Embryonic facial prominence (tissue), 1 donor: ENCODE measurements at regions not wholly inside any gene's neighbourhood (a gene's known extent, or its start where the extent isn't known, plus 50 kb on each side); places are given as distances from the start of the nearest gene placed in this dataset.

Experiments
- DNase-seq: peaks from one replicate; pipeline ENCODE4 v3.0.0-alpha.2; 2016; ENCODE audit errors: extremely low spot score

DNA sequence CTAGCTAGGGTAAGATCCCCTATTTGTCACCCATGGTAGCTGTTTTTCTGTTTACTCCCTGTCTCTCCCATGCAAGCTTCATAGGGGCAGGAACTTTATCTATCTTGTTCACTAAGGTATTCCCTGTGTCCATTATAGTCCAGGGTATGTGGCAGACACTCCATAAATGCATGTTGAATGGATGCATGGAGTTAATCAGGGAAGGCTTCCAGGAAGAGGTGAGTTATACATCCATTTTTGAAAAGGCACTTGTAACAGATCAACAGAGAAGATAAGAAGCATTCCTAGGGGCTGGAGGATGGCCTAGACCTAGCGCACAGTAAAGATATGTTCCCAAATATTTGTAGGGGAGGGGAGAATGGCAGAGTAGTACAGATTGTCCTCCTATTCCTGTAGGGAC is 130.3 kb downstream of the BUD13 start:
- no peak for DNase-seq

DNA sequence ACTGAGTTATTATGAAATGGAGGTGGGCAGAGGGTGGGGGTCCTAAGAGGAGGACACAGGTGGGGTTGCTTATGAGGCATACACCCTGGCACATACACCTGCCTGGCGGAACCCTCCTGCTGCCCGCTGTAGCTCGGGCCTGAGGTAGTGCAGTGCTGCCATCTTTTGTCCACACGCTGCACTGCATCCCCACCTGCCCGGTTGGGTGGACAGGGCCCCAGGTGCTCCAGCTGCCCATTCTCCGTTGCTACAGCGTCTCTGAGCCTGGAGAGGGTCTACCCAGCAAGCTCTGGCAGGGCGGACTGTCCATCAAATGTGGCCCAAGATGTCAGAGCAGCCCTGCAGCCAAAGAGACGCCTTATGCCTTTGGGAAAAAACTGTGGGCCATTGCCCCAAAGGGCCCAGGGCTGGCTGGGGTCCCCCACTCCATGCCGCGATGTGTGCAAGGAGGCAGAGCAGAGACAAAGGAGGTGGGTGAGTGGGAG is 131.2 kb downstream of the BUD13 start:
- DNase-seq, result no peak

DNA sequence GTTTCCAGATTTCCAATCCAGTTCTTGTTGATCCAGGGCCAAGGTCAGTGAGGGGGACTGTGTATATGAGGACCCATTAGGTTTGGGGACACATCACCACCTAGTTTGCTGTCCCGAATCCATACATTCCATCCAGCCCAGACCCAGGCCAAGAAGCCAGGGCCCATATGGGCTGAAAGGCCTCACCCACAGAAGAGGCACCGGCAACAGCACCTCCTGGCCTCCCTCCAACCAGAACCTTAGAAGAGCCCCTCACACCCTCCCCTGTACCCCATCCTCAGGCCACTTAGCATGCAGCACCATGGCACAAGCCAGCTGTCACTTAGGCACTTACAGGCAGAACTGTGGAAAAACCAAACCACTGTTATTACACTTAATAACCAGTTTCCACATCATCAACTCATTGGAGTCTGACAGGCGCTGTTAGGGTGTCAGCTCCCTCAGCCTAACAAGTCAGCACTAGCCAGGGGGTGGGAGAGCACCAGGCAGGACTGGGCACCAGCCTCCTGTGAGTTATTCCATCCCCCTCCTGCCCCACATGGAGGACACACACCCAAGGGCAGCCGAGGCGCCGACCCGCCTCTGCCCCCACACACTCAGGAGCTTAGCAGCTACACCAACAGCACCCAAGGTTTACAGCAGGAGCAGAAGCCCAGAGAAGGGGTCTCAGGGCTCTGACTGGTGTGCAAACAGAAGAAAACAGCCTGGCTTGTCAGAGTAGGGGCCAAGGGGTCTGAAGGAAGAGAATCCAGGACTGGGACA is 132.0 kb downstream of the BUD13 start:
- no peak for DNase-seq

DNA sequence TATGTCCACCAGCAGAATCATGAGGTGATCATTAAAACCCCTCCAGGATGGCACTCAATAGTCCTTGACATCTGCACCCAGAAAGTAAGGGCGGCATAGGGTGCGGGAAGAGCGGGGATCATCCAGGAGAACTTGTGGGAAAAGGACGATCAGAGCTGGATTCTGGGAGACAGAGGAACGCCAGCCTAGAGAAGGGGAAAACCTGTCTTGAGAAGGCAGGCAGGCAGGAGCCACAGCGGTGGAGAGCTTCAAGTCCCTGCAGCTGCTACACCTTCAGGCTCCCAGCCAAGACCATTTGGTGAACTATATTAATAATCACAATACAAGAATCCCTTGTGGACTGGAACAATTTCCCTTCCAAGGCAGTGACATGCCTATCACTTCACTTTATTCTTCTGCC is 134.3 kb downstream of the BUD13 start:
- no peak for DNase-seq

DNA sequence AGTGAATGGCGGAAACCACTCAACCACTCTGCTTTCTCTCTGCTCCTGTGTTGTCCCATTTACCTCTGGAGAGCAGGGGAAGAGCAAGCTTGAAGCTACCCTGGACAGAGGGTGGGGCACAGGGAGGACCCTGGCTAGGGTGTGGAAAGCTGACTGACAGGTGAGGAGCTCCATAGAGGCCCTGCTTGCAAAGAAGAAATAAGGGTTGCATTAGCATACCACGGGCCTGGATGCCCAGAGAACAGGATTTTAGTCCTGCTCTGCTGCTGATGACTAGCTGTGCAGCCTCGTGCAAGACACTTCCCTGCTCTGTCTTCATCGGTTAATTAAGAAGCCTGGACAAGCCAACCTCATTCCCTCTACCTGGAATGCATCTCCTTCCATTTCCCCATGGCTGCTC is 135.0 kb downstream of the BUD13 start:
- no peak for DNase-seq

DNA sequence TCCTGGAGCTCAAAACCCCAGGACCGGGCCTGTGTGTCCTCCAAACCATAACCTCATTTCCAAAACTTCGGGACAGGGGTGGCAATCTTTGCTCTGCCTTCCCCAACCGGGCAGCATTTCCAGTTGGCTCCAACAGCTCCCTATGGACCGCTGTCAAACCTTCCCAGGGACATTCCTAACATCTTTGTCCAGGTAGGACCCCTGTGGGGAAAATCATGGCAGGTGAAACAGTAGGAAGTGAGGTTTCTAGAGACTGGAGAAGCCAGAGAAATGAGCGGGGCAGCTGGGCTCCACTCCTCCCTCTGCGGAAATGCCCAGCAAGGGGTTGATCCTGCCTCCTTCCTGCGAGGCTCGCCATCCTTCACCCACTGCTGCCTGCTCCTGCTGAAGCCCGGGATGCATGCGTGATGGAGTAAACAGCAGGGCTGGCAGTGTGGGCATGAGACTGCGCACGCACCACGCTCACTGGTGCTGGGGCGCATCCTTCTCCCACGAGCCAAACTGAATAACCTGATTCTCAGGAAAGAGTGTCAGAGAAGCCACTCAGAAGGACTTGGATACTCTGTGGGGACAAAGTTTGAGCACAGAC is 136.4 kb downstream of the BUD13 start:
- no peak for DNase-seq

DNA sequence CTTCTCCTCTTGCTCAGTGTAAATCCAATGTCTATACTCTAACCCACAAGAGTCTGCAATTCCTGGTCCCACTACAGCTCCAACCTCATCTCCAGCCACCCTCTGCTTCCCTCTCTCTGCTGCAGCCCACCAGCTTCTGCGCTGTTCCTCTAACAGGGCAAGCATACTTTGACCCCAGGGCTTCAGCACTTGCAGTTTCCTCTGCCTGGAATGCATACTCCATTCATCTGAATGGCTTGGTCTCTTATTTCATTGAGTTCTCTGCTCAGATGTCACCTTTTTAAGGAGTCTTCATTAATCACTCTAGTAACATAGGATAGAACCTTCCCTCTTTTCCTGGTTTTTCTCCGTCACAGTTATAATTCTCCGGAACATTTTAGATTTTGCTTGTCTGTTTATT is 141.6 kb downstream of the BUD13 start:
- DNase-seq, result no peak

DNA sequence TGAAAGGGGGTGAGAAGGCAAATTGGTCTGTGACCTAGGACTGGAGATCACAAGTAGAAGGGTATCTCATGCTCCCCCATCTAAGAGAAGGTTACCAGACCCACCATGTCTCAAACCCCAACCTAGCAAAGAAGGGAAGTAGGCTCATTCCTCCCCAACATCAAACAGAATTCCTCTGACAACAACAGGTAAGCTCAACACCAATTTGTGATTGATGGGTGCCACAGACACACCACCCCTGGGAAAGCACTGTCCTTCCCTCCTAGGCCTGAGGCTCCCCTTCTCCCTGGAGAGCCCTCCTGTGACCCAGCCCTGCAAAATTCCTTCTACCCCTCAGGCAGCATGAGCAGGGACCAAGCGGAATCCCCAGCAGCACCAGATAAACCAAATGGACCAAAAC is 154.3 kb downstream of the BUD13 start:
- DNase-seq, result no peak

DNA sequence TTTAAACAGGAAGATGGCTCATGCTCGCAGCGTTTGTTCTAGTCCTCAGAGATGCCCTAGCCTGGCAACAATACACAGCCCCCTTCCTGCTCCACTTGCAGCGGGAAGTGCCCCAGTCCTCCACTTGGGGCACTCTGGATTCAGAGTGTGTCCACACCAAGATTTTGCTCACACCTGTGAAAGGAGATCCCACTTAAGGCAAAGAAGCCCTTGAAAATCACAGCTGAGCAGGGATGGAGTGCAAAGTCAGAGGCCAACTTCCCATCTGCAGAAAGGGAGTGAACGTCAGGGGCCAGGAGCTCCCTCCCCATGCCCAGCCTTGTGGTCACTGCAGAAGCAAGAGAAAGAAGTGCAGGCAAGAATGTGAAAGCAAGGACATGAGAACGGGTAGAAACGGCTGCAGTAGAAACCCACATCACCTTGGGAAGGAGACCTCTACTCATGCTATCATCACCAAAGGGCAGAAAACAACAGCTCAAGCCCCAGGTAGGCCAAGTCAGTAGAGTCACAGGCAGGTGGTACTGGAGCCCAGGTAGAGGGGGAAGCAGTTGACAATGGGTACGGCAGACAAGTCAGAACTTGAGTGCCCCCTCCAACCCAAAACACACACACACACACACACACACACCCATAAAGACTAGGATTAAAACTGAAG is 157.4 kb downstream of the BUD13 start:
- no peak for DNase-seq

DNA sequence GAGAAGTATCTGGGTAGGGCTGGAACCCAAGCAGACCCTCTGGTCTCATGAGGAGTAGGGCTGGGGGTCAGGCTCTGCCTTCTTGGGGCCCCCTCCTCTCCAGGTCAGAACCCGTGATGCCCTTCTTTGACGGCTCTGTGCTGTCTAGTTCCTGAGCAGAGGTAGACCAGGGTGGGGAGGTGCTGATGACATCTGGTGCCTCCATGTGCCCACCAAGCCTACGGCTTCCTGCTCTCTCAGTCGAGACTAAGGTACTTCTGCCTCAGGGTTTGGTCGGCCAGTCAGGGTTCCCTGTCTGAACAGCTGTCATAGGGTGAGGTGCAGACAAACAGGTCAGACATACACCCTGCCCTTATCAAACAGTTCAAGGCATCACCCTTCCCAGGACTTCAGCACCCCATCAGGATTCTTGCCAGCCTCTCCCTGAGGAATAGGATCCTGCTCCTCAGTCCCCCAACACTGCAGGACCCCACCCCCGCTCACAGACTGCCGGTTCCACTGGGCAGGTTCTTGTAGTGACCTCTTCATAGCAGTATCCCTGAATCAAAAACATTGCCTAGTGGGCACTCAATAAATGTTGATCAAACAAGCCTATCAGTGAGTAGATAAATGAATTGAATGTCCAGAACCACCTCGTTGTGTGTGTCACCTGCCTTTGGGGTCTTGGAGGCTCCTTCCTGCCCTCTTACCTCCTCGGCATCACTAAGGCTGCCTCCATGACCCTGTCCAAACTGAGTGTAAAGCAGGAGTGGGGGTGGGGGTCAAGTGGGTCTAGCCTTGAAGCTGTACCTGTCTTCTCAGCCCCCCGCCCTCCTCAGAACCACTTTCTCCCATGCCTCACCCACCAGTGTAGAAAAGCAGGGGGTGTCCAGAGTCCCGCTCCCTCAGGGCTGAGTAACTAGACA is 158.2 kb downstream of the BUD13 start:
- DNase-seq, result no peak

DNA sequence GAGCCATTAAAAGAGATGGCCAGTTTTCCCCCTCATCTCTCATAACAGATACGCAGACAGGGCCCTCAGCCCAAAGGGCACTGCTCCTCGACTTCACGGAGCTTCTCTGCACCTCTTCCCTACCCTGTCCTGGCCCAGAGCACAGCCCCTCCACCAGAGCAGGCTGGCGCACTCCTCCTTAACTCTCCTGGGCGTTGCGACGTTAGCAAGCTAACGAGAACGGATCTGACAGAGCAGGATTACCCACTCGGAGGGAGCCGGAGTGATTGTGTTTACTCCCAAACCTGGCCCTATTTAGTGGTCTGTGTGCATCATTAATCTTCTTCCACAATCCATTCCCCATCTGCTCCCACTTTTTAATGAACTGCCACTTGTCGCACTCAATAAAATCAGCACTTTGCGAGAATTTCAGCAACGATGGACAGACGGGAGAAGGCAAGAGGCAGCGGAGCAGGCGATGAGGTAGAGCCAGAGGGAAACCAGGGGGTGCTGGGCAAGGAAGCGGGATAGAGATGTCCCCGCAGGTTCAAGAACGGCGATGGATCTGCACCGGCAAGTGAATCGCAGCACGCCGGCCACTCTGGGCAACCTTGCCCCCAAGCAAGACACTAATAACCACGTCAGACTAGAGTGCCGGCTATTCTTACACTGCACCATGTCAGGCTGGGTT is 159.4 kb downstream of the BUD13 start:
- no peak for DNase-seq

DNA sequence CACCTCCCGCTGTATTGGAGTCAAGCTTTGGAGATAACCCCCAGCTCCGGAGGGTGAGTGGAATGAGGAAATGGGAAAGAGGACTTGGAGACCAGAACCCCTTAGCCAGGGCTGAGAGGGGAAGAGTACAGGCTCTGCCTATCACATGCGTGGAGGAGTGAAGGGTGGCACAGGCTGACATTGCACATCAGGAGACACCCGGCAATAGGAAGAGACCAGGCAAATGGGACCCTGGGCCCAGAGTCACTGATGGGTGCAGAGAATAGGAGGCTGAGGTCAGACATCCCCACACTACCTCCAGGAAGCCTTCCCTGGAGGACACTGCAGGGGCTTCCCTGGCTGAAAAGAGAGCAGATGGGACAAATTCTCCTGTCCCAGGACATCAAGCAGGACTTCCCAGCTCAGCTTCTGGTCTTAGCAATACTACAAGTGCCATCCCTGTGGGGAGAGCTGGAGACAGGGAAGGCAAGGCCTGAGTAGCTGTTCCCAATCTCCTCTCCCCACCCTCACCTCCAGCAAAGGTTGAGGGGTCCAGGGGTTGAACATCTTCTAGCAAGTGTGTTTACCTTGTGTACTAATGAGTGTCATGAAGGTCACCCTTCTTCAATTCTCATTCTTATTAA is 160.7 kb downstream of the BUD13 start:
- no peak for DNase-seq

DNA sequence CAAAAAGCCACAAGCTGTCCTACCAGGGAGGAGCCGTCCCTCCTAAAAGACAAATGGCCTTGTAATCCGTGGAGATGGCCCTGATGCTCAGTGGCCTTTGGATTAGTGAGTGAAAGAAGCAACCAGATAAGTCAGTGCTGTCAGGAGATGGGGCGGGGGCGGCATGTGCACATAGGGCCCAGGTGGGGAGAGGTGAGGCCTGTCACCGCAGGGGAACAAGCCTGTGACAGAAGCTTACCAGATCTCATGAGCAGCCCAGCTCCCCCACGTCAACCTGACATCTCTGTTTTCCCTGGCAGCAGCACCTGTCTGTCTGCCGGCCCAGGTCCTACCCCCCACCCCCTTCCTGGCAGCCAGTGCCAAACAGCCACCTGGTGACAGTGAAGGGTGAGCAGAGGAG is 162.6 kb downstream of the BUD13 start:
- no peak for DNase-seq

DNA sequence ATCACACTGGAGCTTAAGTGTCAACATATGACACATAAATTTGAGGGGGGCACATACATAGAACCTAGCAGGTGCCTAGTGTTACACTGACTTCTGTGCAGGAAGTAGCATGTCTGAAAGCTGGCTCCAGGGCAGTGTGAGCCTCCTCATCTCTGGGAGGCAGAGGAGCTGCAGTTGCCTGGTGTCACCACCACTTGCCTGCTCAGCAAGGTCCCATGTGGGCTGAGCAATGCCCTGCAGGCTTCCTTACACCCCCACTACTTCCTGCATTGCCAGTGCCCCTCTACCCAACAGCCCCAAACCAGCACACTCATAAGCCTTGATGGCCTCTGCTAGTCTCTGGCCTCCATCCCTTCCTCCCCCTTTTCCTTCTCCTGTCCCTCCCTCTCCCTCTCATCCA is 165.8 kb downstream of the BUD13 start:
- no peak for DNase-seq

DNA sequence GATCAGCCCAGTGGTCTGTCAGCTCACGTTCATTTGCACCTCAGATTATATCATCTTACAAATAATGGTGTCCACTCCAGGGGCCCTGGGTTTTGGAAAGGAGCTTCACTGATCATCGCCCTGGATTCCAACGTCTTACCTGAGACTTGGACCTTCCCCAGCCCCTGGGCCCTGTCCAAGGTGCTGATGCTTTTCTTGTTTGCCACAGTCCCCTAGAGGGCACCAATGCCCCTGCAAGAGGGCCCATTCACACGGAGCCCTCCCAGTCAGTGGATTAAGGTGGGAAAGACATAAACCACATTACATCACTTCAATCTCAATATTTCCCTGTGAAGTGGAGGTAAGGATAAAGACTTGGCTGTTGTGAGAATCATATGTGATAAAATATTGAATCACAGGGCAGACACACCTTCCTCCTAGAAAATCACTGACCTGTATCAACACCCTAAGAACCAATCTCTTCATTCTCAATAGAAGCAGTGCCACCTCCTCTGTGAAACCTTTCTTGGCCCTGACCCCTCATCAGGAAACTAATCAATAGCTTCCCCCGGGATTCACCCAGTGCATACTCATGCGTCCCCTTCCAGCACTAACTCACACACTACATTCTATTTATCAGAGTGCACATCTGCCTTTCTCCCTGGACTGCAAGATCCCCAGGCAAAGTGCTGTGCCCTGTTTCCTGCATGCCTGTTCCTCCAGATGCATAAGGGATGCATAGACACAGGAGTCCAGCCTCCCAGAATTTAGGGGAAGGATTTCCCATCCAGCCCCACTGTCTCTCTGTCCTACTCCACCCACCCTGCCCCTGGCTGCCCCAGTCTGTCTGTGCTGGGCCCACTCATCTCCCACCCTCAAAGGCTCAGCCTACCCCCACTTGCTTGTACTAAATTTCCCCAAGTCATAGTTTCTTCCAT is 167.0 kb downstream of the BUD13 start:
- DNase-seq, result no peak

DNA sequence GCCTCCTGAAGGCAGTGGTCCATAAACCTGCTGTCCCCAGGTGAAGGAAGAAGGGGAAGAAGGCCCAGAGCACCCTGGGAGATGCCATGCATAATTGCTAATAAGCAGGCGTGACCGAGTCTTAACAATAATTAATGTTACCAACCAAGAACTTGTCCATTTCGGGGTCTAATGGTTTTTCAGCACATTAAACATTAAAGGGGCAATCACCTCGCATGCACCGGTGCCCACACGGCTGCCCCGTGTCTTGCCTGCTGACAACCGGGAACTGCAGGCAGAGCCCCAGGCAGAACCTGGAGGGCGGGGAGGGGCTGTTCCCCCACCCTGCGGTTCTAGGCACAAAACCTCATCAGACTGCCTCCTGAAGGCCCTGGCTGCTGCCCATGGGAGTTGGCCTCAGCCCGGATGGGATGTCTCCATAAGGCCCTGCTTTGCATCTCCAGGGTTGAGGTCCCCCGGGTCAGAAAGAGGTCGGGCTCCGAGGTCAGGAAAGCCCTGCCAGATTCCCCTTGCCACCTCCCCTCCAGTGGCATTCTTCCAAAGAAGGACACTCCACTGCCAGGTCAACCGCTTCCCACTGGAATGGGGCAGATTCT is 169.0 kb downstream of the BUD13 start:
- DNase-seq, result no peak

DNA sequence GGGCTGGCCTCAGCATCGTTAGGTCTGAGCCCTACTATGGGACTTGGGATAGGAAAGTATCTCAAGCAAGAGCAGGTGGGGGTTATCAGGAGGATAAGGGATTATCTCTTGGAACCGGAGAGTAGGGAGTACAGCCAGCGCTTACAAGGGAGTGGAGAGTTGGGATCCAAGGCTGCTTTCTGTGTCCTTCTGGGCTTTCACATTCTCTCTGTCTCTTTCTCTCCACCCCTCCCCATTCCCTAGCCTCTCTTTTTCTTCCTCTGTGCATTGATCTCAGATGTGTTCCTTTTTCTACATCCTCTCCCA is 170.2 kb downstream of the BUD13 start:
- no peak for DNase-seq

DNA sequence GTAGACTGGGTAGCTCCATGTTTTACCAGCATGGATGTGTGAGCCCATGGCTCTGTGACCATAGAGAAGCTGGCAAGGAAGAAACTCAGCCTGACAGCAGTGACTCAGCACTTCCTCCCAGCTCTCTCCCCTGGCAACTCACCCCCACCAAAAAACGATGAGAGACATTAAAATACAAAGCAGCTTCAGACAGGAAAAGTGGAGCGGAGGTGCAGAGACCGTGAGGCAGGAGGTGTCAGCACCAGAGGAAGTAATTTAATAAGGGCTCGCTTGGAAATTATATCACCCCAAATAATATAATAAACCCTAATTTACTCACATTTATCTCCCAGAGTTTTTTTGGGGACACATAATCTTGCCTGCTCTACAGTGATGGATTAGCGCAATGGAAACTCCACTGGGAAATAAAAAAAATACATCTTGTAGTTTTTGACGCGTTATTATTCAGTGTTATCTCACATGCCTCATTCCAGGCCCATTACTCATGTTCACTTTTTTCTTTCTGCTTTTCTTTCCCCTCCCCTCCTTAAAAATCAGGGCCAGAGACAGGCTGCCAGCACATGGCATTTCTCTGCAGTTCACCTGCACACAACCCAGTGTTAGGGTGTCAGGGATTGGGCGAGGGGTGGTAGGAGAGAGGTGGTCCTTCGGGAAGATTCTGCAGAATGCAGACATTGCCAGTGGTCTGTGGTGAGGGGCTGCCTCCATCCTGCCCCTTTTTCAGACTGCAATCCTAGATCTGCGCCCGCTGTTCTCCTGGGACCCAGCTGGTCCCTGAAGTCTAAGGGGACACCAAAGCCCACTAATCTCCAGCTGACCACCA is 170.8 kb downstream of the BUD13 start:
- DNase-seq, result no peak

DNA sequence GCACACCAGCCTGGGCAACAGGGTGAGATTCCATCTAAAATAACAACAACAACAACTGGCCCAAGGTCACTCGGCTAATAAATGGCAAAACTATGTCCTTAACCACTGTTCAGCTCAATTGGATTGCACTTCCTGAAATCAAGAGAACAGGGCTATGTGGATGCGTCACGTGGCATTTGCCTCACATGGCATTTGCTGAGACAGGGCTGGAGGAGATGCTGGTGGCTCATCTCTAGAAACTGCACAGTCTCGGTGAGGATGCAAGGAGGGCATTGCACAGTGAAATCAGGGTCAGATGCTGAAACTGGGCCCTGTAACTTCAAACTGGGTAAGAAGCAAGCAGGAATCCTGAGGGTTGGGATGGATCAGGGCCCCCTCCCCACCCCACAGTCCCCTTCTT is 171.9 kb downstream of the BUD13 start:
- no peak for DNase-seq
